Left lung (tissue), 4 donors: ENCODE measurements at regions not wholly inside any gene's neighbourhood (a gene's known extent, or its start where the extent isn't known, plus 50 kb on each side); places are given as distances from the start of the nearest gene placed in this dataset.

Source experiments
- ATAC-seq: fragments of 200-7000 bp; cut with Tn5 transposase; one replicate; pipeline ENCODE4 v1.9.1; 2020; ENCODE audit warnings: moderate library complexity
- DNase-seq, 4 donors: peaks; one replicate each; pipeline ENCODE4 v3.0.0-alpha.2; 2013 to 2020
- H3K27ac ChIP-seq, 2 donors: fragments of 200-600 bp; sonication (generic) in 1 of 2; one replicate each; pipeline versions ENCODE4 v1.5.0 to v1.8.0; 2020 to 2021
- H3K27me3 ChIP-seq, 2 donors: fragments of 200-600 bp; sonication (generic) in 1 of 2; one replicate each; pipeline versions ENCODE4 v1.5.0 to v1.8.0; 2020 to 2021
- H3K36me3 ChIP-seq, 2 donors: fragments of 200-600 bp; sonication (generic) in 1 of 2; one replicate each; pipeline versions ENCODE4 v1.5.0 to v1.8.0; 2020 to 2021
- H3K4me1 ChIP-seq, 2 donors: fragments of 200-600 bp; one replicate each; pipeline ENCODE4 v1.8.0; 2021
- H3K4me3 ChIP-seq, 2 donors: fragments of 200-600 bp; sonication (generic) in 1 of 2; one replicate each; pipeline versions ENCODE4 v1.5.0 to v1.8.0; 2020 to 2021; ENCODE audit warnings: mild to moderate bottlenecking in 1 of 2
- H3K9me3 ChIP-seq, 2 donors: fragments of 200-600 bp; sonication (generic) in 1 of 2; one replicate each; pipeline versions ENCODE4 v1.5.0 to v1.8.0; 2020 to 2021
- intact Hi-C, 2 donors: fragments of 100-400 bp; cut with DNase I; formaldehyde crosslinking; loops; one replicate each; pipeline versions ENCODE4 v1.11.2 to v1.14.2; 2022
- TF ChIP-seq, protein P1 (sequence below), 2 donors: fragments of 200-600 bp; sonication (generic) in 1 of 2; IDR thresholded peaks; one replicate each; pipeline versions ENCODE4 v1.5.0 to v1.8.0; 2021; ENCODE audit warnings: antibody characterized with exemption in 2 of 2
- donor health status: DM: no; HTN: yes; CAD: no.
- donor health status: DM: no; HTN: no; CAD: no.

DNA sequence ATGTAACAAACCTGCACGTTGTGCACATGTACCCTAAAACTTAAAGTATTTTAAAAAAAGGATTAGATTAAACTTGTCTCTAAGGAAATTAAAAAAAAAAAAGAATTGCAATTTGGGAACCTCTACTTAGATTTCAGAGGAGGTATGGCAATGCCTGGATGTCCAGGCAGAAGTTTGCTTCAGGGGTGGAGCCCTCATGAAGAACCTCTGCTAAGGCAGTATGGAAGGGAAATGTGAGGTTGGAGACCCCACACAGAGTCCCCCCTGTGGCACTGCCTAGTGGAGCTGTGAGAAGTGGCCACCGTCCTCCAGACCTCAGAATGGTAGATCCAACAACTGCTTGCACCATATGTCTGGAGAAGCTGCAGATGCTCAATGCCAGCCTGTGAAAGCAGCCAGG is 279.6 kb upstream of the CCDC196 start:
- TF ChIP-seq, protein P1, sequence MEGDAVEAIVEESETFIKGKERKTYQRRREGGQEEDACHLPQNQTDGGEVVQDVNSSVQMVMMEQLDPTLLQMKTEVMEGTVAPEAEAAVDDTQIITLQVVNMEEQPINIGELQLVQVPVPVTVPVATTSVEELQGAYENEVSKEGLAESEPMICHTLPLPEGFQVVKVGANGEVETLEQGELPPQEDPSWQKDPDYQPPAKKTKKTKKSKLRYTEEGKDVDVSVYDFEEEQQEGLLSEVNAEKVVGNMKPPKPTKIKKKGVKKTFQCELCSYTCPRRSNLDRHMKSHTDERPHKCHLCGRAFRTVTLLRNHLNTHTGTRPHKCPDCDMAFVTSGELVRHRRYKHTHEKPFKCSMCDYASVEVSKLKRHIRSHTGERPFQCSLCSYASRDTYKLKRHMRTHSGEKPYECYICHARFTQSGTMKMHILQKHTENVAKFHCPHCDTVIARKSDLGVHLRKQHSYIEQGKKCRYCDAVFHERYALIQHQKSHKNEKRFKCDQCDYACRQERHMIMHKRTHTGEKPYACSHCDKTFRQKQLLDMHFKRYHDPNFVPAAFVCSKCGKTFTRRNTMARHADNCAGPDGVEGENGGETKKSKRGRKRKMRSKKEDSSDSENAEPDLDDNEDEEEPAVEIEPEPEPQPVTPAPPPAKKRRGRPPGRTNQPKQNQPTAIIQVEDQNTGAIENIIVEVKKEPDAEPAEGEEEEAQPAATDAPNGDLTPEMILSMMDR (IDR thresholded peaks at IDR 0.05): no peak
- no peak overlapping the region for H3K27ac ChIP-seq
- no peak for ATAC-seq
- DNase-seq: no peak
- no peaks in the 10 kb centered on the region for H3K27me3 ChIP-seq
- intact Hi-C loops: no loop called here
- H3K36me3 ChIP-seq: no peaks in the 10 kb centered on the region
- peaks cover 0 to 28% of the 10 kb centered on the region in 2 donors for H3K9me3 ChIP-seq
- no peaks in the 10 kb centered on the region for H3K4me1 ChIP-seq
- no peak overlapping the region for H3K4me3 ChIP-seq

DNA sequence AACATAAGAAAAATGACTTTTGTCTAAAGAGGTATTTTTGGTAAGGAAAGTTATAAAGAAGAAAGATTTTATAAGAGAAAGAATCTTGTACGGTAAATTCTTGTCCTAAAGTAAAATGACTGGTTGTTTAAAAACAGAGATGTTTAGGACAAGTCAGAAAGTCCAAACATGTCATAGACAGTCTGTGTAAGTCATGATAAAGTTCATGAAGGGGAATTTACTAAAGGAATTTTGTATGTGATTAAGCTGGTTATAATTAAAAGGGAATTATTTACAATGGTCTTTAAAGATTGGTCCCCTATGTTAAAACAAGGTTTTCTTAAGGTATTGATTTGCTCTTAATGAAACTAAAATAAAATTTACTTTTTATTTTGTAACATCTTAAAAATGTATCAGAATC is 269.4 kb upstream of the CCDC196 start:
- ATAC-seq (no peak), DNase-seq (no peak)
- H3K4me3 ChIP-seq: no peak overlapping the region
- no peaks in the 10 kb centered on the region for H3K36me3 ChIP-seq
- H3K4me1 ChIP-seq: no peaks in the 10 kb centered on the region
- no peak overlapping the region for H3K27ac ChIP-seq
- peaks cover 0 to 34% of the 10 kb centered on the region in 2 donors for H3K9me3 ChIP-seq
- H3K27me3 ChIP-seq: no peaks in the 10 kb centered on the region
- intact Hi-C loops: no loop called here
- TF ChIP-seq, protein P1 (IDR thresholded peaks at IDR 0.05): no peak

DNA sequence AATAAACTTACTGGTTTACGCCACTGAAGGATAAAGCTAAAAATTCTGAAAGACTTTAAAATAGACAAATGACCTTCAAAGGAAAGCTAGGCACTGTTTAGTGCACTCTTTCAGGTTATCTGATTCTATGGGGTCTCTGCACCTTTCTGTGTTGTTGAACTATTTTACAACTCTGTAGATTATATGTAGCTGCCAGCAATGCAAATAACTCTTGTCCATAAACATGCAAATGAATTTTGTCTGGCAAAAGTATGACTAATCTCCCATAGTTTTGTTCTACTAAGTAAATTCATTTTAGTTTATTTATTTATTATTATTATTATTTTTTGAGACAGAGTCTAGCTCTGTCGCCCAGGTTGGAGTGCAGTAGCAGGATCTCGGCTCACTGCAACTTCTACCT is 266.3 kb upstream of the CCDC196 start:
- H3K9me3 ChIP-seq: peaks cover 0 to 34% of the 10 kb centered on the region in 2 donors
- no peak overlapping the region for H3K4me3 ChIP-seq
- H3K36me3 ChIP-seq: no peaks in the 10 kb centered on the region
- no peaks in the 10 kb centered on the region for H3K4me1 ChIP-seq
- intact Hi-C loops: no loop called here
- ATAC-seq (no peak), DNase-seq (no peak)
- H3K27me3 ChIP-seq: no peaks in the 10 kb centered on the region
- no peak overlapping the region for H3K27ac ChIP-seq
- TF ChIP-seq, protein P1 (IDR thresholded peaks at IDR 0.05): no peak

DNA sequence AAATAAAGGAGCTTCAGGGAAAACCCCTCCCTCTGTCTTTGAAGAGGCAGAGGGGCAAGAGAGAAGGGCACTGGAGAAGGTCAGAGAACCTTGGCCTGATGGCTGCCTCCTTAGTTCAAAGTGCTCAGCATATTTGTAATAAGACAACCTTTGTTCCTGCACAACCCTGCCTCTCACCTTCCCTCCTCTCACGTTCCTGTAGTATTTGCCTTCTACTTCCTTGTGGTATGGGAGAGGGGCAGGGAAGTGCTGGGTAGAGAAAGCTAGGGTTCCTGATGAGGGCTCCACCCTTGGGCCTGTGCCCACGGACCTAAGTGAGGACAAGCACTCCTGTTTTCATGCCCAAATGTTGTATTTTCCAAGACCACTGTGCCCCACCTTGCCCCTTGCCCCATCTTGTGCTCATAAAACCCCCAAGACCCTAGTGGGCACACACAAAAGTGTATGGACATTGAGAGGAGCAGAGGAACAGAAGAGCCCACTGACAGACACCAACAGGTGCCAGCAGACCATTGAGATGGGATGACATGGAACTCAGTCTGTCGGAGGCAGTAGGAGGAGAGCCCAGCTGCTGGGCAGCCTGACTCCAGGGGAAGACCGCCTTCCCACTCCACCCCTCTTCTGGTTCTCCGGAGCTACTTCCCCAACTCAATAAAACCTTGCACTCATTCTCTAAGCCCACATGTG is 261.5 kb upstream of the CCDC196 start:
- H3K9me3 ChIP-seq: peaks cover 0 to 17% of the 10 kb centered on the region in 2 donors
- intact Hi-C loops: no loop called here
- no peaks in the 10 kb centered on the region for H3K27me3 ChIP-seq
- TF ChIP-seq, protein P1 (IDR thresholded peaks at IDR 0.05): no peak
- ATAC-seq (peak; percentile 35), DNase-seq (no peak)
- no peak overlapping the region for H3K4me3 ChIP-seq
- no peaks in the 10 kb centered on the region for H3K36me3 ChIP-seq
- no peaks in the 10 kb centered on the region for H3K4me1 ChIP-seq
- H3K27ac ChIP-seq: no peak overlapping the region

DNA sequence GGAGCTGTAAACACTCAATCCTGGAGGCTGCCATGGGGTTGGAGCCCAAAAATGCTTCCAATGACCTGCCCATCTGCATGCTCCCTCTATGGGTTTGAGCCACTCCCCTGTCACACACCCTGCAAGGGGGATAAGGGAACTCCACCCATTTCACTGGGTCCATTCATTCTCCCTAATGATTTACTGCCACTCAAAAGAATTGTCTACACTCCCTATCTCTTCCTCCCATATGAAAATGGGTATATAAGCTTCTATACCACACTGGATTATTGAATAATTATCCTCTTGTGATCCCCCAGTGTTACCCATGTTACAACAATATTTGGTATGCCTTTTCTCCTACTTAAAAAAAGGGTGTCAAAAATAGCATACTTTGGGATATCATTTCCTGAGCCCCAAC is 260.8 kb upstream of the CCDC196 start:
- DNase-seq (no peak), ATAC-seq (no peak)
- no peaks in the 10 kb centered on the region for H3K4me1 ChIP-seq
- H3K27me3 ChIP-seq: no peaks in the 10 kb centered on the region
- H3K4me3 ChIP-seq: no peak overlapping the region
- no peak overlapping the region for H3K27ac ChIP-seq
- TF ChIP-seq, protein P1 (IDR thresholded peaks at IDR 0.05): no peak
- H3K36me3 ChIP-seq: no peaks in the 10 kb centered on the region
- peaks cover 0 to 17% of the 10 kb centered on the region in 2 donors for H3K9me3 ChIP-seq
- intact Hi-C loops: no loop called here
